Coronary artery (tissue), 2 donors: ENCODE measurements at regions not wholly inside any gene's neighbourhood (a gene's known extent, or its start where the extent isn't known, plus 50 kb on each side); places are given as distances from the start of the nearest gene placed in this dataset.

ENCODE experiments used
- DNase-seq: peaks from one replicate; pipeline ENCODE4 v3.0.0-alpha.2; 2017; ENCODE audit warnings: low spot score
- H3K27ac ChIP-seq, 2 donors: fragments of 200-600 bp; sonication (generic); one replicate each; pipeline ENCODE4 v1.5.1; 2016 to 2019
- H3K4me3 ChIP-seq: fragments of 200-600 bp; sonication (generic); 2 replicates; pipeline ENCODE4 v1.5.1; 2016; ENCODE audit warnings: mild to moderate bottlenecking, moderate library complexity
- CTCF ChIP-seq: fragments of 200-600 bp; sonication (generic); IDR thresholded peaks from one replicate; pipeline ENCODE4 v1.5.1; 2019; ENCODE audit warnings: antibody characterized with exemption

DNA sequence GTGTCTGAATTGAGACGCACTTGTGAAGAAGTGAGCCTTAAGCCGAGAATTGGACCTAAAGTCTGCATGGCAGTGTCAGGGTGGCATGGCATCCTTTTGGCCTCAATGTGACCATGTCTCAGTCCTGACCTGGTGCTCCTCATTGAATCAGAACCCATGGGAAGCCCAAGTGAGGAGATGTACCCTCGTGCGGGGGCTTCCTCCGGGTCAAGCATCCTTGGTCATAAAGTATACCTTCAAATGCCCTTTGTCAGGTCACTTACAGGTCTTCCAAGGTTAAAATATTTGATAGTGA lies 202.2 kb downstream of the GADD45G start:
- DNase-seq = peak; percentile 38
- Histone ChIP-seq H3K27ac (no peak overlapping the region), H3K4me3 (no peak overlapping the region)
- TF ChIP-seq CTCF = no peak

- no peak overlapping the region for H3K27ac ChIP-seq
- no peak for DNase-seq
- TF ChIP-seq CTCF = no peak
- no peak overlapping the region for H3K4me3 ChIP-seq
Observed at GRCh38 chr9:89807682-89808075, 202.9 kb downstream of the GADD45G start.

GRCh38 chr9:89808076-89808755 lies 203.4 kb downstream of the GADD45G start:
- TF ChIP-seq CTCF = no peak
- DNase-seq = peak; percentile 14
- H3K4me3 ChIP-seq = no peak overlapping the region
- H3K27ac ChIP-seq = no peak overlapping the region

GRCh38 chr9:89808756-89809181 lies 204.0 kb downstream of the GADD45G start:
- TF ChIP-seq CTCF = no peak
- peak; percentile 45 for DNase-seq
- H3K27ac ChIP-seq = no peak overlapping the region
- H3K4me3 ChIP-seq = no peak overlapping the region

- Histone ChIP-seq H3K4me3 (no peak overlapping the region), H3K27ac (no peak overlapping the region)
- no peak for TF ChIP-seq CTCF
- peak; percentile 43 for DNase-seq
Observed at GRCh38 chr9:89810431-89810830, 205.6 kb downstream of the GADD45G start.

GRCh38 chr9:89811356-89811755 lies 206.5 kb downstream of the GADD45G start:
- no peak overlapping the region for H3K4me3 ChIP-seq
- peak; percentile 47 for DNase-seq
- no peak for TF ChIP-seq CTCF
- H3K27ac ChIP-seq = no peak overlapping the region

- TF ChIP-seq CTCF = no peak
- Histone ChIP-seq H3K4me3 (no peak overlapping the region), H3K27ac (no peak overlapping the region)
- DNase-seq = peak; percentile 35
Observed at GRCh38 chr9:89811886-89812450, 207.2 kb downstream of the GADD45G start.
